PC-3 (cell line): ENCODE measurements at regions not wholly inside any gene's neighbourhood (a gene's known extent, or its start where the extent isn't known, plus 50 kb on each side); places are given as distances from the start of the nearest gene placed in this dataset.
"Not testable (repeated sequence)": the region's sequence is repeated elsewhere in the genome, so short reads cannot be mapped to it uniquely, and the experiment has no call there.

Source experiments
- ATAC-seq: fragments of 200-7000 bp; cut with Tn5 transposase; 2 replicates; pipeline ENCODE4 v1.9.1; 2020; ENCODE audit warnings: mild to moderate bottlenecking, moderate library complexity
- BruUV-seq: library from RNA; stranded (reverse); fragments of 400-500 nt; replicated peaks from 2 replicates; lab custom pipeline; 2021; lab: Mats Ljungman, UMichigan
- CTCF ChIA-PET: fragments of 300-600 bp; sonication (Branson Sonifier 250); formaldehyde crosslinking; loops from one replicate; lab custom pipeline; 2022; ENCODE audit warnings: antibody characterized with exemption; lab: Charles Lee
- POLR2A ChIA-PET: fragments of 300-600 bp; sonication (Branson Sonifier 250); formaldehyde crosslinking; loops from one replicate; lab custom pipeline; 2022; ENCODE audit warnings: antibody characterized with exemption; ENCODE audit not compliant: unreplicated experiment; lab: Charles Lee
- DNase-seq: peaks from one replicate; pipeline ENCODE4 v3.0.0-alpha.2; 2015
- H2AFZ ChIP-seq: fragments of 300-600 bp; sonication (generic); 2 replicates; pipeline ENCODE4 v1.6.0; 2016; ENCODE audit warnings: antibody characterized with exemption, low read length
- H3F3A ChIP-seq: fragments of 300-600 bp; sonication (generic); one replicate; pipeline ENCODE4 v1.6.0; 2017; ENCODE audit warnings: antibody characterized with exemption, low read length, control low read depth, mild to moderate bottlenecking; ENCODE audit not compliant: unreplicated experiment
- H3K27ac ChIP-seq: fragments of 300-600 bp; sonication (generic); 2 replicates; pipeline ENCODE4 v1.5.1; 2016; ENCODE audit warnings: mild to moderate bottlenecking, low read length
- H3K27me3 ChIP-seq: fragments of 300-600 bp; sonication (generic); 2 replicates; pipeline ENCODE4 v1.6.1; 2016; ENCODE audit warnings: low read length, mixed read lengths
- H3K36me3 ChIP-seq: fragments of 300-600 bp; sonication (generic); 2 replicates; pipeline ENCODE4 v1.6.1; 2016; ENCODE audit warnings: low read depth, mixed run types, low read length, mixed read lengths
- H3K4me1 ChIP-seq: fragments of 300-600 bp; sonication (generic); 2 replicates; pipeline ENCODE4 v1.5.1; 2016; ENCODE audit warnings: low read length; ENCODE audit not compliant: insufficient read depth
- H3K4me2 ChIP-seq: fragments of 300-600 bp; sonication (generic); 2 replicates; pipeline ENCODE4 v1.6.0; 2016; ENCODE audit warnings: low read length
- H3K4me3 ChIP-seq: fragments of 300-600 bp; sonication (generic); 2 replicates; pipeline ENCODE4 v1.5.1; 2016; ENCODE audit warnings: mild to moderate bottlenecking, low read length, mixed read lengths
- H3K79me2 ChIP-seq: fragments of 300-600 bp; sonication (generic); 2 replicates; pipeline ENCODE4 v1.6.1; 2017; ENCODE audit warnings: low read length, mixed read lengths
- H3K9ac ChIP-seq: fragments of 300-600 bp; sonication (generic); 2 replicates; pipeline ENCODE4 v1.6.0; 2016; ENCODE audit warnings: mild to moderate bottlenecking, low read length
- H3K9me2 ChIP-seq: fragments of 300-600 bp; sonication (generic); replicated peaks from 2 replicates; pipeline ENCODE4 v1.6.1; 2016; ENCODE audit warnings: mixed run types, low read length, mixed read lengths
- H3K9me3 ChIP-seq: fragments of 300-600 bp; sonication (generic); 2 replicates; pipeline ENCODE4 v1.6.1; 2016; ENCODE audit warnings: low read length, mixed read lengths
- H4K20me1 ChIP-seq: fragments of 300-600 bp; sonication (generic); 2 replicates; pipeline ENCODE4 v1.6.1; 2016; ENCODE audit warnings: low read length, mixed read lengths
- EZH2 ChIP-seq: fragments of 300-600 bp; sonication (generic); IDR thresholded peaks from one replicate; pipeline ENCODE4 v1.6.1; 2017; ENCODE audit warnings: antibody characterized with exemption, mild to moderate bottlenecking, low read length; ENCODE audit not compliant: unreplicated experiment
- EZH2phosphoT487 ChIP-seq: fragments of 300-600 bp; sonication (generic); IDR thresholded peaks from 2 replicates; pipeline ENCODE4 v1.6.1; 2018; ENCODE audit warnings: mild to moderate bottlenecking, antibody characterized with exemption, low read length, borderline replicate concordance
- intact Hi-C: fragments of 100-400 bp; cut with micrococcal nuclease; formaldehyde crosslinking; loops from 2 replicates; pipeline ENCODE4 v1.9.0; 2023
- TF ChIP-seq, protein P1 (sequence below): fragments of 300-600 bp; sonication (generic); conservative IDR thresholded peaks from 2 replicates; pipeline ENCODE4 v1.5.1; 2017; ENCODE audit warnings: antibody characterized with exemption, low read depth, mild to moderate bottlenecking, low read length

DNA sequence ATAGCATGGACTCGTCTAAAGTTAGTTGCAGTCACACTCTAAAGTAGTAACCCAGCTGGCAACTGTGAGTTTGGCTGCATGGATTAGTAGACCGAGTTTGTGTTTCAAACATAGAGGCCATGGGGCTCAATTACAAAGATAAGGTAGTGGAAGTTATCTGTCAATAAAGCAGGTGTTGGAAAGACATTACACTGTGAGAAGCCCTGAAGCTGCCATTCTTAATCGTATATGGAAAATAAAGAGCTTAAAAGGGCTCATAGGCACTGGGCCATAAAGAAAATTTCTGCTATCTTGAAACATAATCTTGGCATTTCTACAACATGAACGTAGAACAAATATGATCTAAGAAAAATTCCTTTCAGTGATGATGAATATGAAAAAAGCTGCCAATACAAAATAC is 837.7 kb downstream of the REEP3 start:
- H3K36me3 ChIP-seq: no peaks in the 10 kb centered on the region
- intact Hi-C loops: no loop called here
- H4K20me1 ChIP-seq: no peaks in the 10 kb centered on the region
- ChIA-PET POLR2A (no interaction called here), CTCF (no interaction called here)
- no peak overlapping the region for H3K4me3 ChIP-seq
- no peak overlapping the region for H3K9ac ChIP-seq
- no peak for DNase-seq
- H3K9me3 ChIP-seq: no peaks in the 10 kb centered on the region
- no peaks in the 10 kb centered on the region for H3F3A ChIP-seq
- no peaks in the 10 kb centered on the region for H3K27me3 ChIP-seq
- no peaks in the 10 kb centered on the region for H3K9me2 ChIP-seq
- H3K79me2 ChIP-seq: no peaks in the 10 kb centered on the region
- peaks cover 4% of the 10 kb centered on the region; the same call in 1 of the 2 replicates for H3K4me1 ChIP-seq
- no peak for TF ChIP-seq EZH2
- TF ChIP-seq, protein P1, sequence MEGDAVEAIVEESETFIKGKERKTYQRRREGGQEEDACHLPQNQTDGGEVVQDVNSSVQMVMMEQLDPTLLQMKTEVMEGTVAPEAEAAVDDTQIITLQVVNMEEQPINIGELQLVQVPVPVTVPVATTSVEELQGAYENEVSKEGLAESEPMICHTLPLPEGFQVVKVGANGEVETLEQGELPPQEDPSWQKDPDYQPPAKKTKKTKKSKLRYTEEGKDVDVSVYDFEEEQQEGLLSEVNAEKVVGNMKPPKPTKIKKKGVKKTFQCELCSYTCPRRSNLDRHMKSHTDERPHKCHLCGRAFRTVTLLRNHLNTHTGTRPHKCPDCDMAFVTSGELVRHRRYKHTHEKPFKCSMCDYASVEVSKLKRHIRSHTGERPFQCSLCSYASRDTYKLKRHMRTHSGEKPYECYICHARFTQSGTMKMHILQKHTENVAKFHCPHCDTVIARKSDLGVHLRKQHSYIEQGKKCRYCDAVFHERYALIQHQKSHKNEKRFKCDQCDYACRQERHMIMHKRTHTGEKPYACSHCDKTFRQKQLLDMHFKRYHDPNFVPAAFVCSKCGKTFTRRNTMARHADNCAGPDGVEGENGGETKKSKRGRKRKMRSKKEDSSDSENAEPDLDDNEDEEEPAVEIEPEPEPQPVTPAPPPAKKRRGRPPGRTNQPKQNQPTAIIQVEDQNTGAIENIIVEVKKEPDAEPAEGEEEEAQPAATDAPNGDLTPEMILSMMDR: no peak
- no peak overlapping the region for H2AFZ ChIP-seq
- no TSS peak for BruUV-seq
- H3K4me2 ChIP-seq: no peak overlapping the region
- ATAC-seq: no peak
- no peak overlapping the region for H3K27ac ChIP-seq

DNA sequence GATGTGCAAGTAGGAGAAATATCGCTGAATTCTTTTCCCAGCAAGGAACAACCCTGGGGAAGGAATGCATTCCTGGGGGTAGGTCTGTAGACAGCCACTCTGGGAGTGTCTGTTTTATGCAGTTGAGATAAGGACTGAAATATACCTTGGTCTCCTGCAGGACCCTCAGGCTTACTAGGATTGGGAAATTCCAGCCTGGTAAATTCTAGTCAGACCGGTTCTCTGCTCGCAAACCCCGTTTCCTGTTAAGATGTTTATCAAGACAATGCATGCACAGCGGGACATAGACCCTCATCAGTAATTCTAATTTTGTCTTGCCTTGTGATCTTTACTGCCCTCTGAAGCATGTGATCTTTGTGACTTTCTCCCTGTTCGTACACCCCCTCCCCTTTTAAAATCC is 839.0 kb downstream of the REEP3 start:
- peak; percentile 25 for DNase-seq

DNA sequence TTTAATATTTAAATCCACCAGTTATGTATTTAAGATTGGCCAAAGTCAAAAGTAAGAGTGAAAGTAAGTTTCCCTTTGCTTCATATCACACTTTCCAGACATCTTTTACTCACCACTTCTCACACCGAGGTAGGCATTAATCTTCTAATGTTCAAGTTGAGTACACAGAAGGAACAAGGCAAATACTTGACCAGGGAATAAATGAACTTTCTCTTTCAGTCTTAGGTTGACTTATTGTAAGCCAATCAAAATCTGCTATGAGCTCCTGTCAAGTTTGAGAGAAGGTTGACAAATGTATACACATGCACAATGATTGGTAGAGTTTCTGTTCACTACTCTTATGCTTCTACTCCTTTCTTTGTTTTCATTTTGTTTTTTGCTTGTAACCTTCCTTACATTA is 842.5 kb downstream of the REEP3 start:
- Histone ChIP-seq H3K27me3 (no peaks in the 10 kb centered on the region), H3K36me3 (no peaks in the 10 kb centered on the region), H2AFZ (no peak overlapping the region), H3K4me1 (no peaks in the 10 kb centered on the region), H3K4me2 (no peak overlapping the region), H3K4me3 (no peak overlapping the region), H3K27ac (no peak overlapping the region), H3K79me2 (no peaks in the 10 kb centered on the region), H3K9ac (no peak overlapping the region), H4K20me1 (no peaks in the 10 kb centered on the region), H3K9me2 (no peaks in the 10 kb centered on the region), H3K9me3 (no peaks in the 10 kb centered on the region), H3F3A (no peaks in the 10 kb centered on the region)
- intact Hi-C loops: no loop called here
- CTCF ChIA-PET: no interaction called here
- DNase-seq (no peak), ATAC-seq (no peak)
- TF ChIP-seq EZH2phosphoT487 (no peak), EZH2 (no peak)
- TF ChIP-seq, protein P1: no peak
- no TSS peak for BruUV-seq
- POLR2A ChIA-PET: no interaction called here

More for the DNA sequence above, 839.0 kb downstream of the REEP3 start:
- ATAC-seq, H3K4me2 ChIP-seq, CTCF ChIA-PET, H3K4me3 ChIP-seq, H3K36me3 ChIP-seq, H3K4me1 ChIP-seq, H3K9me2 ChIP-seq, H4K20me1 ChIP-seq, H3K27ac ChIP-seq, intact Hi-C loops, H3F3A ChIP-seq, H3K27me3 ChIP-seq, H3K9ac ChIP-seq, H3K79me2 ChIP-seq, BruUV-seq, POLR2A ChIA-PET, H3K9me3 ChIP-seq, H2AFZ ChIP-seq: not testable (repeated sequence)
